Spleen (tissue), 11 donors: ENCODE measurements at regions not wholly inside any gene's neighbourhood (a gene's known extent, or its start where the extent isn't known, plus 50 kb on each side); places are given as distances from the start of the nearest gene placed in this dataset.

ENCODE experiments used
- DNase-seq: peaks from one replicate; pipeline ENCODE4 v3.0.0-alpha.2; 2020
- H3K27ac ChIP-seq, 8 donors: fragments of 200-600 bp; sonication (generic) in 7 of 8; 1 replicate in 4 of 8; 2 replicates in 4 of 8; pipeline versions ENCODE4 v1.5.0 to v1.8.0; 2016 to 2021; ENCODE audit warnings: inconsistent platforms in 4 of 8, mild to moderate bottlenecking in 4 of 8, moderate library complexity in 1 of 8
- H3K27me3 ChIP-seq, 7 donors: fragments of 200-600 bp; sonication (generic) in 6 of 7; replicated peaks in 1 of 7; 1 replicate in 4 of 7; 2 replicates in 3 of 7; pipeline versions ENCODE4 v1.5.0 to v1.8.0; 2016 to 2021; ENCODE audit warnings: inconsistent platforms in 3 of 7, mild to moderate bottlenecking in 1 of 7
- H3K36me3 ChIP-seq, 6 donors: fragments of 200-600 bp; sonication (generic) in 5 of 6; 1 replicate in 4 of 6; 2 replicates in 2 of 6; pipeline versions ENCODE4 v1.5.0 to v1.8.0; 2016 to 2021; ENCODE audit warnings: inconsistent platforms in 2 of 6
- H3K4me1 ChIP-seq, 6 donors: fragments of 200-600 bp; sonication (generic) in 5 of 6; 1 replicate in 3 of 6; 2 replicates in 3 of 6; pipeline versions ENCODE4 v1.5.0 to v1.8.0; 2016 to 2021; ENCODE audit warnings: inconsistent platforms in 3 of 6
- H3K4me3 ChIP-seq, 8 donors: fragments of 200-600 bp; sonication (generic) in 7 of 8; 1 replicate in 4 of 8; 2 replicates in 4 of 8; pipeline versions ENCODE4 v1.5.0 to v1.8.0; 2016 to 2021; ENCODE audit warnings: inconsistent platforms in 4 of 8, mild to moderate bottlenecking in 4 of 8, moderate library complexity in 2 of 8
- H3K9me3 ChIP-seq, 8 donors: fragments of 200-600 bp; sonication (generic) in 7 of 8; 1 replicate in 4 of 8; 2 replicates in 4 of 8; pipeline versions ENCODE4 v1.5.0 to v1.8.0; 2016 to 2021; ENCODE audit warnings: inconsistent platforms in 4 of 8
- POLR2A ChIP-seq, 3 donors: fragments of 450-650 bp; IDR thresholded peaks; one replicate each; pipeline ENCODE4 v1.5.1; 2017; ENCODE audit warnings: antibody characterized with exemption in 3 of 3, mild to moderate bottlenecking in 1 of 3
- POLR2AphosphoS5 ChIP-seq, 3 donors: sonication (generic); formaldehyde crosslinking; IDR thresholded peaks; one replicate each; pipeline ENCODE4 v1.5.1; 2017; ENCODE audit warnings: antibody characterized with exemption in 3 of 3
- WGBS, 5 donors: extraction: QIAGEN DNeasy Blood & Tissue Kit in 3 of 5; methylation state at CpG; one replicate each; pipeline versions ENCODE4 v1.1.5 to v1.1.7; 2013 to 2018; 5-methylcytosine and 5-hydroxymethylcytosine counted together
- intact Hi-C: fragments of 100-400 bp; cut with DNase I; formaldehyde crosslinking; loops from one replicate; pipeline ENCODE4 v1.15.0; 2023; ENCODE audit warnings: low total_unique reads
- TF ChIP-seq, protein P1 (sequence below), 11 experiments: fragments of 200-600 bp in 7 of 11; fragments of 450-650 bp in 4 of 11; sonication (generic) in 4 of 11; IDR thresholded peaks in 8 of 11; conservative IDR thresholded peaks in 3 of 11; 1 replicate in 7 of 11; 2 replicates in 4 of 11; pipeline versions ENCODE4 v1.4.0 to v1.8.0; 2016 to 2021; ENCODE audit warnings: antibody characterized with exemption in 11 of 11, inconsistent platforms in 4 of 11, mild to moderate bottlenecking in 1 of 11
- donor health status: healthy with polysubstance abuse.
- donor health status: DM: no; HTN: no; CAD: no; lungs with moderate emphysema.
- donor health status: DM: no; HTN: no; CAD: no.
- donor health status: Bipolar disorder and iron deficiency.
- donor health status: healthy.
- donor health status: DM: no; HTN: no; CAD: no.
- donor health status: DM: yes; HTN: yes; CAD: no.

- Histone ChIP-seq H3K4me3 (no peak overlapping the region), H3K36me3 (no peaks in the 10 kb centered on the region), H3K9me3 (no peaks in the 10 kb centered on the region), H3K27ac (no peak overlapping the region), H3K27me3 (peaks cover 0 to 5% (median 0%) of the 10 kb centered on the region in 7 donors), H3K4me1 (no peaks in the 10 kb centered on the region)
- no peak for DNase-seq
- WGBS, 5 donors = 6 to 21% (median 8%) methylated on average over 4 of the region's 4 CpGs
- intact Hi-C loops = loop anchor here (5.0 kb wide), 1 partner anchor 313 kb away; no protein-coding TSS in a partner anchor
- no peak for TF ChIP-seq POLR2AphosphoS5 (IDR thresholded peaks at IDR 0.05)
- TF ChIP-seq, protein P1, sequence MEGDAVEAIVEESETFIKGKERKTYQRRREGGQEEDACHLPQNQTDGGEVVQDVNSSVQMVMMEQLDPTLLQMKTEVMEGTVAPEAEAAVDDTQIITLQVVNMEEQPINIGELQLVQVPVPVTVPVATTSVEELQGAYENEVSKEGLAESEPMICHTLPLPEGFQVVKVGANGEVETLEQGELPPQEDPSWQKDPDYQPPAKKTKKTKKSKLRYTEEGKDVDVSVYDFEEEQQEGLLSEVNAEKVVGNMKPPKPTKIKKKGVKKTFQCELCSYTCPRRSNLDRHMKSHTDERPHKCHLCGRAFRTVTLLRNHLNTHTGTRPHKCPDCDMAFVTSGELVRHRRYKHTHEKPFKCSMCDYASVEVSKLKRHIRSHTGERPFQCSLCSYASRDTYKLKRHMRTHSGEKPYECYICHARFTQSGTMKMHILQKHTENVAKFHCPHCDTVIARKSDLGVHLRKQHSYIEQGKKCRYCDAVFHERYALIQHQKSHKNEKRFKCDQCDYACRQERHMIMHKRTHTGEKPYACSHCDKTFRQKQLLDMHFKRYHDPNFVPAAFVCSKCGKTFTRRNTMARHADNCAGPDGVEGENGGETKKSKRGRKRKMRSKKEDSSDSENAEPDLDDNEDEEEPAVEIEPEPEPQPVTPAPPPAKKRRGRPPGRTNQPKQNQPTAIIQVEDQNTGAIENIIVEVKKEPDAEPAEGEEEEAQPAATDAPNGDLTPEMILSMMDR (IDR thresholded peaks at IDR 0.05 in 8 of 11, conservative IDR thresholded peaks at IDR 0.05 in 3 of 11) = peak in 1 of 11 experiments; percentile 7
- no peak for TF ChIP-seq POLR2A (IDR thresholded peaks at IDR 0.05)
Measured at GRCh38 chr4:114384629-114385028, 214.0 kb upstream of the UGT8 start.

GRCh38 chr4:114385195-114385985 lies 213.2 kb upstream of the UGT8 start:
- Histone ChIP-seq H3K27me3 (peaks cover 0 to 5% (median 0%) of the 10 kb centered on the region in 7 donors), H3K36me3 (no peaks in the 10 kb centered on the region), H3K27ac (no peak overlapping the region), H3K4me1 (no peaks in the 10 kb centered on the region), H3K9me3 (no peaks in the 10 kb centered on the region), H3K4me3 (no peak overlapping the region)
- 67 to 83% (median 73%) methylated on average over 9 of the region's 9 CpGs for WGBS, 5 donors
- DNase-seq = no peak
- TF ChIP-seq POLR2AphosphoS5 (IDR thresholded peaks at IDR 0.05) (no peak), POLR2A (IDR thresholded peaks at IDR 0.05) (no peak)
- TF ChIP-seq, protein P1 (IDR thresholded peaks at IDR 0.05 in 8 of 11, conservative IDR thresholded peaks at IDR 0.05 in 3 of 11) = no peak
- intact Hi-C loops = loop anchor here (5.0 kb wide), 1 partner anchor 312 kb away; no protein-coding TSS in a partner anchor

DNA sequence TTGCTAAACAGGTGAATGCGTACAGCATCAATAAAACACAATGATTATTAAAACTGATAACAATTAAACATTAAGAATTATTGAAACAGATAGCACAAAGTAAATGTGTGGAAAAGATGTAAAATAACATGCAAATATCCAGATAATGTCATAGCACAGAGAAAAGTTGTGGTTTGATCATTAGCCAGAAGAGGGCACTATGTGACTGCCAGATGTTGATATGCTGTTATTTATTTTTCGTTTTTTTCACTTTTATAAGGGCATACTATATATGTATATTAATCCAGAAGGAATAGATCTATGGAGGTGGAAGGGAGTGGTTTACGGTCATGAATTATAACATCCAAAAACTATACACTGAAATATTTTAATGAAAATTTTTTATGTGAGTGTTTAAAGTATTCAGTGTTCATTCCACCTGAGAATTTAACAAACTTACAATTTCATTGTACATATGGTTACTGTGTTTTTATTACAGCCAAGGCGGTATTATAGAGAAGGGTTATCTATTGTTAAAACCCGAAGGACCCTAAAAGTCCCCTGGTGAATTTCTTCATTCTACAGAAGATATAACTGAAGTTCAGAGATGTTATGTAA lies 211.9 kb upstream of the UGT8 start:
- Histone ChIP-seq H3K27ac (no peak overlapping the region), H3K4me3 (no peak overlapping the region), H3K36me3 (no peaks in the 10 kb centered on the region), H3K4me1 (no peaks in the 10 kb centered on the region), H3K9me3 (no peaks in the 10 kb centered on the region), H3K27me3 (peaks cover 0 to 5% (median 0%) of the 10 kb centered on the region in 7 donors)
- WGBS, 5 donors = 38 to 41% (median 40%) methylated on average over 5 of the region's 5 CpGs
- intact Hi-C loops = loop anchor here (5.0 kb wide), 1 partner anchor 311 kb away; no protein-coding TSS in a partner anchor
- TF ChIP-seq, protein P1 (IDR thresholded peaks at IDR 0.05 in 8 of 11, conservative IDR thresholded peaks at IDR 0.05 in 3 of 11) = peak; percentile 13 to 63 (median 49)
- no peak for TF ChIP-seq POLR2AphosphoS5 (IDR thresholded peaks at IDR 0.05)
- DNase-seq = no peak
